RPMI8226 (cell line): ENCODE measurements at regions not wholly inside any gene's neighbourhood (a gene's known extent, or its start where the extent isn't known, plus 50 kb on each side); places are given as distances from the start of the nearest gene placed in this dataset.

Experiments used
- DNase-seq: peaks from one replicate; pipeline ENCODE4 v3.0.0-alpha.2; 2015

GRCh38 chr4:177574446-177574845 is 132.2 kb upstream of the AGA start:
- no peak for DNase-seq

GRCh38 chr4:177579649-177580048 is 137.4 kb upstream of the AGA start:
- no peak for DNase-seq

- DNase-seq = no peak
Measured at GRCh38 chr4:177582992-177583391, 140.8 kb upstream of the AGA start.

GRCh38 chr4:177587989-177588388 is 145.8 kb upstream of the AGA start:
- DNase-seq = no peak

- no peak for DNase-seq
Measured at GRCh38 chr4:177595386-177595785, 153.1 kb upstream of the AGA start.

GRCh38 chr4:177596035-177596434 is 153.8 kb upstream of the AGA start:
- DNase-seq = peak; percentile 2

GRCh38 chr4:177596991-177597390 is 154.8 kb upstream of the AGA start:
- no peak for DNase-seq

- no peak for DNase-seq
Measured at GRCh38 chr4:177605252-177605651, 163.0 kb upstream of the AGA start.

- no peak for DNase-seq
Measured at GRCh38 chr4:177607111-177607573, 164.9 kb upstream of the AGA start.

GRCh38 chr4:177611974-177612664 is 169.9 kb upstream of the AGA start:
- DNase-seq = no peak

- DNase-seq = no peak
Measured at GRCh38 chr4:177612684-177613083, 170.4 kb upstream of the AGA start.

GRCh38 chr4:177632481-177632880 is 190.2 kb upstream of the AGA start:
- DNase-seq = no peak

GRCh38 chr4:177638871-177639270 is 196.6 kb upstream of the AGA start:
- DNase-seq = no peak

GRCh38 chr4:177640864-177641263 is 198.6 kb upstream of the AGA start:
- no peak for DNase-seq

GRCh38 chr4:177660223-177660622 is 218.0 kb upstream of the AGA start:
- no peak for DNase-seq

- DNase-seq = peak; percentile 20
Measured at GRCh38 chr4:177667687-177668086, 225.4 kb upstream of the AGA start.

- DNase-seq = no peak
Measured at GRCh38 chr4:177671387-177671786, 229.2 kb upstream of the AGA start.

GRCh38 chr4:177671845-177672244 is 229.6 kb upstream of the AGA start:
- DNase-seq = no peak

GRCh38 chr4:177673985-177674489 is 231.8 kb upstream of the AGA start:
- no peak for DNase-seq

GRCh38 chr4:177680308-177680707 is 238.1 kb upstream of the AGA start:
- no peak for DNase-seq

GRCh38 chr4:177681902-177682301 is 239.7 kb upstream of the AGA start:
- DNase-seq = no peak

GRCh38 chr4:177687117-177687516 is 244.9 kb upstream of the AGA start:
- DNase-seq = no peak

GRCh38 chr4:177692907-177693306 is 250.7 kb upstream of the AGA start:
- no peak for DNase-seq

GRCh38 chr4:177696438-177696966 is 254.3 kb upstream of the AGA start:
- no peak for DNase-seq
